ENCODE measurements at regions not wholly inside any gene's neighbourhood (a gene's known extent, or its start where the extent isn't known, plus 50 kb on each side); places are given as distances from the start of the nearest gene placed in this dataset.

- TF ChIP-seq BACH2 (CRISPR knock-in tag; IDR thresholded peaks at IDR 0.05; ENCODE audit: borderline replicate concordance): no peak
- no peak for TF ChIP-seq TOX (CRISPR knock-in tag; IDR thresholded peaks at IDR 0.05; ENCODE audit: borderline replicate concordance)
- no peak for TF ChIP-seq ARNTL (CRISPR knock-in tag; IDR thresholded peaks at IDR 0.05; ENCODE audit: borderline replicate concordance, low read depth)
- TF ChIP-seq ZFP3 (CRISPR knock-in tag; IDR thresholded peaks at IDR 0.05): no peak
- no peak for TF ChIP-seq RARB (CRISPR knock-in tag; IDR thresholded peaks at IDR 0.05)
- TF ChIP-seq, protein P1, sequence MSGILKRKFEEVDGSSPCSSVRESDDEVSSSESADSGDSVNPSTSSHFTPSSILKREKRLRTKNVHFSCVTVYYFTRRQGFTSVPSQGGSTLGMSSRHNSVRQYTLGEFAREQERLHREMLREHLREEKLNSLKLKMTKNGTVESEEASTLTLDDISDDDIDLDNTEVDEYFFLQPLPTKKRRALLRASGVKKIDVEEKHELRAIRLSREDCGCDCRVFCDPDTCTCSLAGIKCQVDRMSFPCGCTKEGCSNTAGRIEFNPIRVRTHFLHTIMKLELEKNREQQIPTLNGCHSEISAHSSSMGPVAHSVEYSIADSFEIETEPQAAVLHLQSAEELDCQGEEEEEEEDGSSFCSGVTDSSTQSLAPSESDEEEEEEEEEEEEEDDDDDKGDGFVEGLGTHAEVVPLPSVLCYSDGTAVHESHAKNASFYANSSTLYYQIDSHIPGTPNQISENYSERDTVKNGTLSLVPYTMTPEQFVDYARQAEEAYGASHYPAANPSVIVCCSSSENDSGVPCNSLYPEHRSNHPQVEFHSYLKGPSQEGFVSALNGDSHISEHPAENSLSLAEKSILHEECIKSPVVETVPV (CRISPR knock-in tag; IDR thresholded peaks at IDR 0.05): no peak
- no peak for TF ChIP-seq ZFP30 (CRISPR knock-in tag; IDR thresholded peaks at IDR 0.05)
- no peak for TF ChIP-seq ZNF70 (CRISPR knock-in tag; IDR thresholded peaks at IDR 0.05)
- TF ChIP-seq, protein P2, sequence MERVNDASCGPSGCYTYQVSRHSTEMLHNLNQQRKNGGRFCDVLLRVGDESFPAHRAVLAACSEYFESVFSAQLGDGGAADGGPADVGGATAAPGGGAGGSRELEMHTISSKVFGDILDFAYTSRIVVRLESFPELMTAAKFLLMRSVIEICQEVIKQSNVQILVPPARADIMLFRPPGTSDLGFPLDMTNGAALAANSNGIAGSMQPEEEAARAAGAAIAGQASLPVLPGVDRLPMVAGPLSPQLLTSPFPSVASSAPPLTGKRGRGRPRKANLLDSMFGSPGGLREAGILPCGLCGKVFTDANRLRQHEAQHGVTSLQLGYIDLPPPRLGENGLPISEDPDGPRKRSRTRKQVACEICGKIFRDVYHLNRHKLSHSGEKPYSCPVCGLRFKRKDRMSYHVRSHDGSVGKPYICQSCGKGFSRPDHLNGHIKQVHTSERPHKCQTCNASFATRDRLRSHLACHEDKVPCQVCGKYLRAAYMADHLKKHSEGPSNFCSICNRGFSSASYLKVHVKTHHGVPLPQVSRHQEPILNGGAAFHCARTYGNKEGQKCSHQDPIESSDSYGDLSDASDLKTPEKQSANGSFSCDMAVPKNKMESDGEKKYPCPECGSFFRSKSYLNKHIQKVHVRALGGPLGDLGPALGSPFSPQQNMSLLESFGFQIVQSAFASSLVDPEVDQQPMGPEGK (CRISPR knock-in tag; IDR thresholded peaks at IDR 0.05; ENCODE audit: borderline replicate concordance): no peak
- TF ChIP-seq SNAI2 (CRISPR knock-in tag; IDR thresholded peaks at IDR 0.05): no peak
- TF ChIP-seq PPARA (CRISPR knock-in tag; IDR thresholded peaks at IDR 0.05; ENCODE audit: borderline replicate concordance): no peak
Observed at GRCh38 chr20:48120120-48120519, 334.8 kb upstream of the SULF2 start.

All from SK-N-SH treated with all-trans-retinoic acid at 6 μM for 48 hours (cell line).